WTC11 (cell line): ENCODE measurements at regions not wholly inside any gene's neighbourhood (a gene's known extent, or its start where the extent isn't known, plus 50 kb on each side); places are given as distances from the start of the nearest gene placed in this dataset.

ENCODE experiments used
- ATAC-seq: fragments of 200-7000 bp; cut with Tn5 transposase; 2 replicates; pipeline ENCODE4 v1.10.0; 2021; ENCODE audit warnings: mild to moderate bottlenecking, moderate library complexity
- CTCF ChIA-PET: fragments of 300-600 bp; sonication (Branson Sonifier 250); formaldehyde crosslinking; loops from one replicate; lab custom pipeline; 2021; ENCODE audit warnings: antibody characterized with exemption; lab: Charles Lee
- POLR2A ChIA-PET: fragments of 350-600 bp; sonication (Branson Sonifier 250); formaldehyde crosslinking; loops from one replicate; lab custom pipeline; 2021; ENCODE audit warnings: antibody characterized with exemption; lab: Charles Lee
- DNase-seq: peaks from one replicate; pipeline ENCODE4 v3.0.0; 2021; ENCODE audit warnings: low spot score
- H3K27ac Mint-ChIP-seq: 2 replicates; pipeline ENCODE4 v1.8.0; 2021; ENCODE audit warnings: mixed read lengths
- H3K27me3 Mint-ChIP-seq: 2 replicates; pipeline ENCODE4 v1.8.0; 2021; ENCODE audit warnings: low read depth, mild to moderate bottlenecking, moderate library complexity, mixed read lengths
- H3K36me3 Mint-ChIP-seq: 2 replicates; pipeline ENCODE4 v1.8.0; 2021; ENCODE audit warnings: mixed read lengths
- H3K4me1 Mint-ChIP-seq: 2 replicates; pipeline ENCODE4 v1.8.0; 2022; ENCODE audit warnings: mixed read lengths
- H3K4me3 Mint-ChIP-seq: 2 replicates; pipeline ENCODE4 v1.8.0; 2021; ENCODE audit warnings: mild to moderate bottlenecking, moderate library complexity, mixed read lengths
- H3K9me3 Mint-ChIP-seq: 2 replicates; pipeline ENCODE4 v1.8.0; 2021; ENCODE audit warnings: mixed read lengths
- ARID4B ChIP-seq: sonication (generic); formaldehyde crosslinking; IDR thresholded peaks from 2 replicates; pipeline ENCODE4 v1.8.0; 2023; ENCODE audit warnings: missing genetic modification reagents, mild to moderate bottlenecking, borderline replicate concordance
- ATF2 ChIP-seq: sonication (generic); formaldehyde crosslinking; IDR thresholded peaks from 2 replicates; pipeline ENCODE4 v1.8.1; 2022; ENCODE audit warnings: low read depth, missing genetic modification reagents, borderline replicate concordance
- E2F5 ChIP-seq: sonication (generic); formaldehyde crosslinking; IDR thresholded peaks from 2 replicates; pipeline ENCODE4 v1.8.1; 2022; ENCODE audit warnings: mild to moderate bottlenecking, moderate library complexity, missing genetic modification reagents
- FOXJ3 ChIP-seq: sonication (generic); formaldehyde crosslinking; IDR thresholded peaks from 2 replicates; pipeline ENCODE4 v1.9.0; 2021; ENCODE audit warnings: missing genetic modification reagents, mild to moderate bottlenecking, borderline replicate concordance
- IRF1 ChIP-seq: sonication (generic); formaldehyde crosslinking; IDR thresholded peaks from 2 replicates; pipeline ENCODE4 v1.8.0; 2023; ENCODE audit warnings: missing genetic modification reagents
- IRF2 ChIP-seq: sonication (generic); formaldehyde crosslinking; IDR thresholded peaks from 2 replicates; pipeline ENCODE4 v1.8.0; 2022; ENCODE audit warnings: low read depth, missing genetic modification reagents, borderline replicate concordance
- MAX ChIP-seq: sonication (generic); formaldehyde crosslinking; IDR thresholded peaks from 2 replicates; pipeline ENCODE4 v1.8.0; 2022; ENCODE audit warnings: mild to moderate bottlenecking, missing genetic modification reagents
- OVOL2 ChIP-seq: fragments of 250-450 bp; sonication (Bioruptor Pico); IDR thresholded peaks from 2 replicates; pipeline ENCODE4 v1.9.0; 2021; ENCODE audit warnings: mild to moderate bottlenecking, borderline replicate concordance
- RELA ChIP-seq: sonication (generic); formaldehyde crosslinking; IDR thresholded peaks from 2 replicates; pipeline ENCODE4 v1.8.1; 2022; ENCODE audit warnings: missing genetic modification reagents, mild to moderate bottlenecking, borderline replicate concordance
- SMAD4 ChIP-seq: sonication (generic); formaldehyde crosslinking; IDR thresholded peaks from 2 replicates; pipeline ENCODE4 v1.8.0; 2022; ENCODE audit warnings: mild to moderate bottlenecking, missing genetic modification reagents
- SP1 ChIP-seq: sonication (generic); formaldehyde crosslinking; conservative IDR thresholded peaks from 2 replicates; pipeline ENCODE4 v1.8.1; 2022; ENCODE audit warnings: missing genetic modification reagents
- ZNF219 ChIP-seq: sonication (generic); formaldehyde crosslinking; IDR thresholded peaks from 2 replicates; pipeline ENCODE4 v1.8.0; 2023; ENCODE audit warnings: missing genetic modification reagents, mild to moderate bottlenecking, borderline replicate concordance
- ZNF423 ChIP-seq: fragments of 250-450 bp; sonication (Bioruptor Pico); IDR thresholded peaks from 2 replicates; pipeline ENCODE4 v2.1.2; 2022; ENCODE audit warnings: mild to moderate bottlenecking, moderate library complexity
- TF ChIP-seq, protein P1 (sequence below): sonication (generic); formaldehyde crosslinking; IDR thresholded peaks from 2 replicates; pipeline ENCODE4 v1.8.1; 2022; ENCODE audit warnings: low read depth, mild to moderate bottlenecking, moderate library complexity, missing genetic modification reagents, borderline replicate concordance
- TF ChIP-seq, protein P2 (sequence below): sonication (generic); formaldehyde crosslinking; IDR thresholded peaks from 2 replicates; pipeline ENCODE4 v1.8.1; 2023; ENCODE audit warnings: mild to moderate bottlenecking, missing genetic modification reagents

GRCh38 chr5:38751103-38751502 lies 94.7 kb upstream of the OSMR start:
- Mint-ChIP-seq H3K4me3 (no peak overlapping the region), H3K27me3 (no peaks in the 10 kb centered on the region; the same call in 1 of the 2 replicates), H3K9me3 (no peaks in the 10 kb centered on the region), H3K36me3 (no peaks in the 10 kb centered on the region), H3K27ac (no peak overlapping the region), H3K4me1 (no peaks in the 10 kb centered on the region; the same call in 1 of the 2 replicates)
- ChIA-PET CTCF (interaction anchor here (0.6 to 4.3 kb wide), 13 partner anchors 56 to 368 kb away, joined by 3 to 44 read pairs (median 3); no protein-coding TSS in a partner anchor), POLR2A (no interaction called here)
- ATAC-seq (peak; percentile 88), DNase-seq (peak; percentile 39)
- TF ChIP-seq IRF1 (CRISPR knock-in tag) (no peak), ZNF219 (CRISPR knock-in tag) (no peak), FOXJ3 (CRISPR knock-in tag) (no peak), OVOL2 (CRISPR knock-in tag) (no peak)

DNA sequence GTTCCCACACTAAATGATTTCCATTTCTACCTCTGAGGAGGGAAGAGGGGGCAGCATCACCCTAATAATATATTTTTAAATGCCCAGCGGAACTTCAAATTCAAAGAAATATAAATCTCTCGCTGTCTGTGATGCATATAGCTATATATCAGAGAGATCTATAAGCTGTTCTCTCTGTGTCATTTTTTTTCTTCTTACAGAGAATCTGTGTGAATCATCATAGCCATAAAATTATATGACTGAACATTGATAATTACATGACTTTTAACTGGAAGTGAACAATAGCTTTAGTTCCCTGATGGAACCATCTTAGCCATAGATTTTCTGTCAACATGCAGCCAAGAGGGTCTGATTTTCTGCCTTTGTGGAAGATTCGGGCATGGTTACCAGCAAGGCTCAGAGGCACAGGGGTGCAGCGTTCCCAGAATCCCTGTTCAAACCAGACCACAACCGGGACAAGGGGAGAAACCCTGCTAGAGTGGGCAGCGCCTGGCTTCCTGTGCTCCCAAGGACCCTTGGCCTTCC lies 93.7 kb upstream of the OSMR start:
- ChIA-PET CTCF (interaction anchor here (0.8 to 4.3 kb wide), 6 partner anchors 58 to 369 kb away, joined by 3 to 44 read pairs (median 5); no protein-coding TSS in a partner anchor), POLR2A (no interaction called here)
- H3K4me3 Mint-ChIP-seq, result no peak overlapping the region
- ATAC-seq, result no peak
- no peaks in the 10 kb centered on the region for H3K9me3 Mint-ChIP-seq
- no peak for DNase-seq
- no peaks in the 10 kb centered on the region; the same call in 1 of the 2 replicates for H3K27me3 Mint-ChIP-seq
- no peaks in the 10 kb centered on the region; the same call in 1 of the 2 replicates for H3K4me1 Mint-ChIP-seq
- no peaks in the 10 kb centered on the region for H3K36me3 Mint-ChIP-seq
- TF ChIP-seq ATF2 (CRISPR knock-in tag), result no peak
- TF ChIP-seq ARID4B (CRISPR knock-in tag), result no peak
- no peak for TF ChIP-seq RELA (CRISPR knock-in tag)
- TF ChIP-seq, protein P1, sequence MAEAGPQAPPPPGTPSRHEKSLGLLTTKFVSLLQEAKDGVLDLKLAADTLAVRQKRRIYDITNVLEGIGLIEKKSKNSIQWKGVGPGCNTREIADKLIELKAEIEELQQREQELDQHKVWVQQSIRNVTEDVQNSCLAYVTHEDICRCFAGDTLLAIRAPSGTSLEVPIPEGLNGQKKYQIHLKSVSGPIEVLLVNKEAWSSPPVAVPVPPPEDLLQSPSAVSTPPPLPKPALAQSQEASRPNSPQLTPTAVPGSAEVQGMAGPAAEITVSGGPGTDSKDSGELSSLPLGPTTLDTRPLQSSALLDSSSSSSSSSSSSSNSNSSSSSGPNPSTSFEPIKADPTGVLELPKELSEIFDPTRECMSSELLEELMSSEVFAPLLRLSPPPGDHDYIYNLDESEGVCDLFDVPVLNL (CRISPR knock-in tag), result no peak
- no peak for TF ChIP-seq SMAD4 (CRISPR knock-in tag)
- TF ChIP-seq, protein P2, sequence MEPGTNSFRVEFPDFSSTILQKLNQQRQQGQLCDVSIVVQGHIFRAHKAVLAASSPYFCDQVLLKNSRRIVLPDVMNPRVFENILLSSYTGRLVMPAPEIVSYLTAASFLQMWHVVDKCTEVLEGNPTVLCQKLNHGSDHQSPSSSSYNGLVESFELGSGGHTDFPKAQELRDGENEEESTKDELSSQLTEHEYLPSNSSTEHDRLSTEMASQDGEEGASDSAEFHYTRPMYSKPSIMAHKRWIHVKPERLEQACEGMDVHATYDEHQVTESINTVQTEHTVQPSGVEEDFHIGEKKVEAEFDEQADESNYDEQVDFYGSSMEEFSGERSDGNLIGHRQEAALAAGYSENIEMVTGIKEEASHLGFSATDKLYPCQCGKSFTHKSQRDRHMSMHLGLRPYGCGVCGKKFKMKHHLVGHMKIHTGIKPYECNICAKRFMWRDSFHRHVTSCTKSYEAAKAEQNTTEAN (CRISPR knock-in tag), result no peak
- no peak for TF ChIP-seq ZNF423 (CRISPR knock-in tag)
- no peak for TF ChIP-seq IRF2 (CRISPR knock-in tag)
- TF ChIP-seq SP1 (CRISPR knock-in tag), result no peak
- TF ChIP-seq E2F5, result no peak
- no peak for TF ChIP-seq MAX (CRISPR knock-in tag)
- H3K27ac Mint-ChIP-seq, result no peak overlapping the region
